NCI-H128 (cell line): ENCODE measurements at regions not wholly inside any gene's neighbourhood (a gene's known extent, or its start where the extent isn't known, plus 50 kb on each side); places are given as distances from the start of the nearest gene placed in this dataset.
"Not testable (repeated sequence)": the region's sequence is repeated elsewhere in the genome, so short reads cannot be mapped to it uniquely, and the experiment has no call there.

Experiments used
- DNase-seq: peaks from one replicate; lab custom pipeline; 2025; ENCODE audit not compliant: unreplicated experiment; lab: John Stamatoyannopoulos, UW

DNA sequence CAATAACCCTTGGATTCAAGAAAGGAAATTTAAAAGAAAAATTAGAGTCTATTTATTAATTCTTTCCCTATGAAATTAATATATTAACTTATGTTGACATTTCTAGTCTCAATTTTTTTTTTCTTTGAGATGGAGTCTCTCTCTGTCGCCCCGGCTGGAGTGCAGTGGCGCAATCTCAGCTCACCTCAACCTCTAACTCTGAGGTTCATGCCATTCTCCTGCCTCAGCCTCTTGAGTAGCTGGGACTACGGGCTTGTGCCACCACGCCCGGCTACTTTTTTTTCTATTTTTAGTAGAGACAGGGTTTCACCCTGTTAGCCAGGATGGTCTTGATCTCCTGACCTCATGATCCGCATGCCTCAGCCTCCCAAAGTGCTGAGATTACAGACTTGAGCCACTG is 411.7 kb upstream of the GRAMD2B start:
- DNase-seq: not testable (repeated sequence)

GRCh38 chr5:126014676-126015075 is 408.5 kb upstream of the GRAMD2B start:
- no peak for DNase-seq

DNA sequence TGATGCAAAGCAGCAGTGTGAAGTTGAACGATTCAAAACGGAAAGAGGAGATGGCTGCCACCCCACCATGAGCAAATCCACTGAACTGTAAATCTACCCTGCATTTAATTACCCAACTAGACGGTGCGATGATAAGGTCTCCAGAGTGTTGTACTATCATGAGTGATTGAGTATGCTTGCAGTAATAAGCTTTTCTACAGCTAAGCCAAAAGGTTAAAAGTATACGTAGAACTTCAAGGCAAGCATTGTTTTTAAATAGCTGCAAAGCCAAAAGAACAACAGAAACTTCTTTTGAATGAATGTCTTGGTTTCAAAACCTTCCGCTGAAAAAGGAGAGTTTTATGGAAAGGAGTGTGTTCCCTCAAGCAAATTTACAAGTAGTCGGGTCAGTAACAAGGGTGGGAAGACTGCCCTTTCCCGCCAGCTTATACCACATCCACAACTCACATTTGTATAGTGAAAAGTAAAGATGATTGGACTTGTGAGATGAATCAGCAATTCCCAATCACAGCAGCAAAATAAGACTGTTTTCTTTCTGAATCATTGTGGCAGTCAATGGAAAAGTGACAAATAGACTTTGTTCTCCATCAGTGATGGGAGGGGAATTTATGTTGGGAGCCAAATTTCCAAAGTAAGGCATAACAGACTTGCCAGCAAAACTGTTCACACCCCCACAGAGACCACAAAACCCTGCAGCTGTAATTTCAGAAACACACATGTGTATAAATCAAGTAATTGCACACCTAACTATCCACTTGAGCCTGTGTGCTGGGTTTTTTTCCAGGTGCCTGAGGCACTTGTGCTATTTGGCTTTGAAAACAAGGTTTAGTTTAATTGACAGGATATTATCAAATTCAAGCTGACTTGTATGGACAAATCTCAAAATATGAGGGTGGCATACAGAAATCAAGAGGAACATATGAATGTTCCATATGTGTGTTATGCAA is 407.7 kb upstream of the GRAMD2B start:
- no peak for DNase-seq

DNA sequence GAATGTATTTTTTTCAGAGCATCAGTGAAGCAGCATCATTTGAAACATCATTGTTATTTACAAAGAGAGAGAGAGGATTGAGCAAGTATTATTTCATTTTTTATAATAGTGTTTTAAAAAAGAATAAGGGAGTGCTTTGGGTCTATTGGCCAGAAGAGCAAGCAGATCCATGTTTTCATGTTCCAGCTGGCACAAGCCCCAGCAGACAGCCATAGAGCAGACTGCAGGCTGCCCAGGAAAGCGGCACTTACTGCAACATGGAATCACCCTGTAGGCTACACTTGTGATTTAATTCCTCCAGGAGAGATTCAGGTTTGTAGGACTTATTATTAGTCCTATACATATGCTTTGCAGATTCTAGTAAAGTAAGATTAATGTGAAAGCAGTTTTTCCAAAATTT is 407.0 kb upstream of the GRAMD2B start:
- no peak for DNase-seq

DNA sequence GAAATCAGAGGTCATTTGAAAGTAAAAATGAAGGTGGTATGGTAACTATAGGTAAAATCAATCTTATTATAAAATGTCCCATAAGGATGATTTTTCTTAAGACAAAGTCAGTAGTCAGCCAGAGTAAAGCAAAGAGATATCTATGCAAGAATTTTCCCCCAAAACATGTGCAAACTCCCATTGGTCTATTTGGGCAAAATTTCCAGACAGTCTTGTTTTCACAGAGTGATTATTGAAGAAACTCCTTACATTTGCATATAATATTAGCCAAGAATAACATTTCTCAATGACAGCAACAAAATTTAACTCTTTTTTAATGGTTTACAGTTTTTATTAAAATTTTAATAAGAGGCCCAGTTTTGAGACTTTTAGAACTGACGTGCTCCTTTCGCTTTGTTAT is 406.1 kb upstream of the GRAMD2B start:
- DNase-seq: no peak

GRCh38 chr5:126020770-126021169 is 402.4 kb upstream of the GRAMD2B start:
- DNase-seq: no peak

- DNase-seq: no peak
Measured at GRCh38 chr5:126023994-126024441, 399.2 kb upstream of the GRAMD2B start.

DNA sequence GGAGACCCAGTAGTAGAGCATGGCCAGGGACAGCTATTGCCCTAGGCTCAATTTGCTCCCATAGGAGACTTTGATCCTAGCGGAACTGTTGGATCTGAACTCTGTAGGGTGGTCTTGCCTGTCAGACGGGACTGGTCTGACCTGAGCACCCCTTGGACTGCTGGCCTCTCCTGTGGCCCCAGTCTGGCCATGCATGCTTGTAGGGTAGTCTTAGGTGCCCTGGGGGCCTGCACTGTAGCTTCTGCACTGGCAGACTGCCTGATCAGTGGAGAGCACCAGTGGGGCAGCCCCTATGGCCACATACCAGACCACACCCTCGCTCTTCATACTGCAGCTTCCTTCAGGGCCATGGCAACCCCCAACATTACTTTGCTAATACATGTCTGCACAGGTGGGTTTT is 396.1 kb upstream of the GRAMD2B start:
- no peak for DNase-seq

GRCh38 chr5:126027652-126028051 is 395.6 kb upstream of the GRAMD2B start:
- no peak for DNase-seq

DNA sequence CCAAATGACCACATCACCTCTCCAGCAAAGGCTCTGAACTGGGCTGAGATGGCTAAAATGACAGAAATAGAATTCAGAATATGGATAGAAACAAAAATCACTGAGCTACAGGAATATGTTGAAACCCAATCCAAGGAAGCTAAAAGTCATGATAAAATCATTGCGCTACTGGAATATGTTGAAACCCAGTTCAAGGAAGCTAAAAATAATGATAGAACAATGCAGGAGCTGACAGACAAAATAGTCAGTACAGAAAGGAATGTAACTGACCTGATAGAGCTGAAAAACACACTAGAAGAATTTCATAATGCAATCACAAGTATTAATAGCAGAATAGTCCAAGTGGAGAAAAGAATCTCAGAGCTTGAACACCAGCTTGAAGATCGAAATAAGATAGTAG is 394.9 kb upstream of the GRAMD2B start:
- DNase-seq: no peak

DNA sequence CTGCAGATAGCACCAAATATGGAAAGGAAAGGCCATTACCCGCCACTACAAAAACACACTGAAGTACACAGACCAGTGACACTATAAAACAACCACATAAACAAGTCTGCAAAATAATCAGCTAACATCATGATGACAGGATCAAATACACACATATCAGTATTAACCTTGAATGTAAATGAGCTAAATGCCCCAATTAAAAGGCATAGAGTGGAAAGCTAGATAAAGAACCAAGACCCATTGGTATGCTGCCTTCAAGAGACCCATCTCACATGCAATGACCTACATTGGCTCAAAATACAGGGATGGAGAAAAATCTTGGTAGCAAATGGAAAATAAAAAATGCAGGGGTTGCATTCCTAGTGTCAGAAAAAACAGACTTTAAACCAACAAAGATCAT is 393.9 kb upstream of the GRAMD2B start:
- DNase-seq: not testable (repeated sequence)

DNA sequence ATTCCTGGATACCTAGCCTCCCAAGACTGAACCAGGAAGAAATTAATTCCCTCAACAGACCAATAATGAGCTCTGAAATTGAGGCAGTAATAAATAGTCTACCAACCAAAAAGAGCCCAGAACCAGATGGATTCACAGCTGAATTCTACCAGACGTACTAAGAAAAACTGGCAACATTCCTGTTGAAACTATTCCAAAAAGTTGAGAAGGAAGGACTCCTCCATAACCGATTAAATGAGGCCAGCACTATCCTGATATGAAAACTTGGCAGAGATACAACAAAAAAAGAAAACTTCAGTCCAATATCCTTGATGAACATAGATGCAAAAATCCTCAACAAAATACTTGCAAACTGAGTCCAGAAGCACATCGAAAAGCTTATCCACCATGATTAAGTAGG is 392.5 kb upstream of the GRAMD2B start:
- DNase-seq: no peak

GRCh38 chr5:126031989-126032716 is 391.1 kb upstream of the GRAMD2B start:
- DNase-seq: no peak

DNA sequence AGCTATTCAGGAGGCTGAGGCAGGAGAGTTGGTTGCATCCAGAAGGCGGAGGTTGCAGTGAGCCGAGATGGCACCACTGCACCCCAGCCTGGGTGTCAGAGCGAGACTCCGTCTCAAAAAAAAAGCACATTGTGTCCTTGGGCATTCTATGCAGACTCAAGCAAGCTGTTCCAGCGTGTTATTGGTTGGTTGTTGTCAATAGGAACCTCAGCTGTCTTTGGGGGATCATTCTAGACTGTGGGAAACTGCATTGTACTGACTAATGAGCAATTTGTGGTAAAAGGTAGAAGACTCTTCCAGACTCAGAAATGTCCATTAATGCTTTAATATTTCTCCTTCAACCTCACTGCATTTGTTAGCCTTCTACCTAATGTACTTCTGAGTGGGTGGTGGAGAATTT is 379.5 kb upstream of the GRAMD2B start:
- DNase-seq: no peak

DNA sequence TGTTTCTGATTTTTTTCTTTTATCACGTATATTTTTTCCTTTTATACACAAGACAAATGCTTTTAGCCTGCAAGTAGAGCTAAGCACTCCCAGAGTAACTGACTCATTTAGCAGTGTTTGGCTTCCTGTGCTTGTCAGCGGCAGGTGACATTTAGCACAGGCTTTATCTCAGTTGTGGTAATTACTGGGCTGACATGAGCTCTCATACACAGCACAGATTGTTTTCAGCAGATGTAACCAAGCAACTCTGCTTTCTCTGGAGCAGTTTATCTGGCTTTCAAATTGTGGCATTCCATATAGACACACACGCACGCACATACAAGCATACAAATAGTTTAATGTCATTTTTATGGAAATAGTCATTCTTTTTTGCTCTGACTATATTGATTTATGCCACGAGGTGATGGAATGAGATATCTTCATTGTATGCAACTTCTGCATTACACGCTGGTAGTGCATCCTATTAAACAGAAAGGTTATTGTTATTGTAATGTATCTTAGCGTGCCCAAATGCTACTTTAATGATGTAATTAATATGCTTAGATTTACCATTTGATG is 379.0 kb upstream of the GRAMD2B start:
- peak; percentile 46 for DNase-seq

- DNase-seq: no peak
Measured at GRCh38 chr5:126044931-126045565, 378.2 kb upstream of the GRAMD2B start.

DNA sequence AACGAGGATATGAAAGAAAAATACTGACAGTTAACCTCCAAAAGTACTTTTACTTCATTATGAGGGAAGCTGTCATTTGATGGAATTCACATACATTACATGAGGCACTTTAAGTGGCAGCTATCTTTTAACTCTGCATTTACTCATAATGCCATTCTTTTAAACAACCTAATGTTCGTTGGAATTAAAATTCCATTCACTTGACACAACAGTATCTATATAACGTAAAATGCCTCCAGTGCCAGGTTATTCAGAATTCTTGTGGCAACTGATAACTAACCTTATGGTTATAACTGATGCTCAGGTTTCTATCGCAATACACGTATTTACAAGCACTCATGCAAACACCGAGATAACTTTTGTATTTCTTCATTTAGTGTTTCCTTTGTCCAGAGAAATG is 376.9 kb upstream of the GRAMD2B start:
- DNase-seq: no peak

DNA sequence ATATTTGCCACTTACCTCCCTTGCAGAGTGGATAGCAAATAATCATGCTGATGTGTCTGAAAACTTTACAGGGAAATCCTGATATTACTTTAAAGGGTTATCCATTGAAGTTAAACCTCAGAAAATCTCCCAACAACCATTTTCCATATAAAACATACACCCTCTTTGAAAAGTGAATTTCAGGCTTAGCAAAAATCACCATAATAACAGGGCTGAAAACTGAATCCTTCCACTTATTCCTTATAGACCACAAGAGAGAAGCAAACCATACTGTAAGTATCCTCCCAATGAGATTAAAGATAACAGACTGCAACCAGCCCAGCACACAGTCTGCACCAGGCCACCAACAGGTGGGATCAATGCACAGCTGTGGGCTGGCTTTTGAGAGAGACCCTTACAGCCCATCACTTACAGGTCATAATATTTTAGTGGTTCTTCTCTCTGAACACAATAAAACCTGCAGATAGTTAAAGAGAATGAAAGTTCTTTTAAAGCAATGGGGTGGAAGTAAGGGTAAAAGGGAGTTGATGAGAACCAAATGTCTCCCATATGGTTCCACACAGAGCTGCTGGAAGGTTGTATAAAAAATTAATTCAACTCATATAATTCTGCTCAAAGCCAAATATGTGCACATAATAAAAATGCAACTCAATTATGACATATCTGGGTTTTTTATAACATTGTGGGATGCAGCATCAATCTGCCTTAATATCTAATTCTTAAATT is 376.2 kb upstream of the GRAMD2B start:
- no peak for DNase-seq

DNA sequence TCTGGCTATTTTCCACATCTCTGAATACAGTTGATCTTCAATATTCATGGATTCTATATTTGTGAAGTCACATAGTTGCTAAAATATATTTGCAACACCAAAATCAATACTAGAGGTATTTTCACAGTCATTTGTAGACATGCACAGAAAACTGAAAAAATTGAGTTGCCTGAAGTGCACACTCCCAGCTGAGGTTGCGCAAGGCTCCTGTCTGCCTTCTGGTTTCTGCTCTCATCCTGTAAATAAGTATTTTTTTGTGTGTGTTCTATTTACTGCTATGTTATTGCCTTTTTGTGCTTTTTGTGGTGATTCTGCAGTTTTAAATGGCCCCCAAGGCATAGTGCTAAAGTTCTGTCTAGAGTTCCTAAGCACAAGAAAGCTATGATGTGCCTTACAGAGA is 371.1 kb upstream of the GRAMD2B start:
- no peak for DNase-seq

DNA sequence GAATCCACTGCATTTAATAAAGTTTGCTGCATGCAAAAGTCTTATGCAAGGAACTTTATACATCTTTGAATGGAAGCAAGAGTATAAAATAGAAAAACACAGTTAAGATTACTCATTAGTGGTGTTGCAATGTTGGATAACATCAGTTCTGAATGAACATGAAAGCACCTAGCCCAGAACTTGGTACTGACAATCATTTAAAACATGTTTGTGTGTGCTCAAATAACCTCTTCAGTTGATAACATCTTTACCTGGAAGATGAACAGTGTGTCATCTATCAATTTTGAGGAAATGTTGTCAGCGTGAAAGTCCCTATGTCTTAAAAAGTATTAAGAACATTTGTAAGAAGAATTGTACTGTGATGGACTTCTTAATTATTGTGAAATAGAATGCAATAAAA is 370.4 kb upstream of the GRAMD2B start:
- DNase-seq: no peak

DNA sequence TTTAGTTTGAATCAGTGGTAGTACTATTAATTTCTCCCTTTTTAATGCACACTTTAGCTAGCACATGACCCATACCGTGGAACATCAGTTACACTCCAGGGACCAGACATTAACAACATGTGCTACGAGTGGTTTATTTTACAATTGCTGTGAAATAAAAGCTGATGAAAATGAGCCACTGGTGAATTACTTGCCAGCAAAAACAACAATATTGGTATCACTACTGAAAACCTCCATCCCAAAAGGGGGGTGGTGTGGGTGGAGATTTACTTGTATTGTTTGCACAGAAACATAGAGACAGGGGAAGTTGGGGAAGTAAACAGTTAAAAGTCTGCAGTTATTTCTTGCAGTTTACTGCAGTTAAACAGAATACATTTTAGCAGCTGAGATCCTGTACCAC is 369.6 kb upstream of the GRAMD2B start:
- DNase-seq: no peak
